Stimulated activated CD4-positive, alpha-beta T cell treated with anti-CD3 and anti-CD28 coated beads, Interleukin-12 subunit alpha, Interleukin-12 subunit beta, amount 100 ng/mL, for 24 hours (primary cell): ENCODE measurements at regions not wholly inside any gene's neighbourhood (a gene's known extent, or its start where the extent isn't known, plus 50 kb on each side); places are given as distances from the start of the nearest gene placed in this dataset.

Source experiments
- DNase-seq, 2 experiments: peaks; one replicate each; pipeline ENCODE4 v3.0.0-alpha.2; 2020; ENCODE audit warnings: low read depth in 2 of 2

DNA sequence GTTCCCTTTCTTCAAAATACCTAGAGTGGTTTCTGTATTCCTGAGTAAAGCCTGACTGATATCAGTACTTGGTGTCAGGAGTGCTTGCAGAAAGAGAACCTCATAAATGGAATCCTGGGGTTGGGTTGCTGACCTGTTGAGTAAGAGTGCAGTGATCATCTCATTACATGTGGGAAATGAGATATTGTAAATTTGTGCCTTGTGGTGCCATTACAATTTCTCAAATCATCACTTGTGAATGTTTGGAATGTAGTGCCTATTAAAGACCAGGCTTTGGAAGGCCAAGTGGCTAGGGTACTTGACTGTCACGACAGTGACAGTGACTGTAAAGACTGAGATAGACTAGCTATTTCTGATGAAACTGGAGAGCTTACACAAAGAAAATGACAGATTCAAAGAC lies 176.7 kb upstream of the CTTNBP2NL start:
- DNase-seq, result no peak

DNA sequence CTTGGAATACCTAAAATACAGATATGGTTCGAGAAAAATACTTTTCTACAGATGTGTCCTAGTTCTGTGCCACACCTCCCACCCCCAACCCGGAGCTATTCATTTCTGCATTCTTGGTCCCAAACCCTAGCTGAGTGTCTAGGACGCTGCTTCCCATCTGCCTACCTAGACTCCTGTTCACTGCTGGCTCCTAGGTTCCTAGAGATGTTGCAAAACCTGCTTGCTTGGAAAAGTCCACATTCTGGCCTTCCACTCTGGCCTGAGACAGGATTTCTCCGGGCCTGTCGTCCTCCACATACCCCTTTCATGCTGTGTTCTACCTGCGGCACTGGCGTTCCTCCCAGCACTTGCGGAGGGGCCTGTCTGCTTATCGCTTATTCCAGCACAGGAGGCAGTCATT lies 165.8 kb upstream of the CTTNBP2NL start:
- DNase-seq, result no peak

DNA sequence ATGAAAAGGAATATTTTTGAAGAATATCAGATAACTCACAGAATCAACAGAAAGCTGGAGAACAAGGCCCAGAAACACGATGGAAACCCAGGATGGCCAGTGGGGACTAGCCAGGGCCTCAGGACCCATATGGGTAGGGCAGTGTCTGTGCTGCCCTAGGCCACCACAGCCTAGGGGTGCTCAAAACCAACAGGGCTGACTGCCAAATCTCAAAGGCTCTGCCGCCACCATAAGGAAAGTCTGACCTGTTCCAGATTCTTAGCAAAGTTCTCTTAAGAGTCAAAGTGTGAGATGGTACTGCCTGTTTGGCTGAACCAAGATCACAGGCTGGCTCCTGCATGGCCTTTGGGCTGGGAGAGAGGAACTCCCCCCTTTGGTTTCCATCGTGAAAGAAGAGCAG lies 164.7 kb upstream of the CTTNBP2NL start:
- no peak for DNase-seq

DNA sequence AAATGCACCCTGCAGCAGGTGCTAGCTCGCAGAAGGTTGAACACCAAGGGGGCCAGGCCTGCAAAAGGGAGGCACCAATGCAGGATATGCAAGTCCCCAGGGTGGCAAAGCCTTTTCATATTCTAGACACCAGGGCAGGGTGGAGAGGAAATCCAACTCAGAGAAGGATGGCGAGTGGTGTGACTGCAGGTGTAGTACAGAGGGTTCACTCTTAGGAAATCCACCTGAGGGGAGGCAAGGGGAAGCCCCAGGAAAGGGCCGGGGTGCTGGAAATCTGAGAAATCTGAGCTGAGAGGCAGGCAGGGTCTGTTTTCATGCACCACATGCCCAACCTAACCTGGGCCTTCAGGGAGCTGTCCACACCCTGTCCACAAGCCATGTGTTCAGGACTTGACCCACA lies 163.2 kb upstream of the CTTNBP2NL start:
- no peak for DNase-seq

DNA sequence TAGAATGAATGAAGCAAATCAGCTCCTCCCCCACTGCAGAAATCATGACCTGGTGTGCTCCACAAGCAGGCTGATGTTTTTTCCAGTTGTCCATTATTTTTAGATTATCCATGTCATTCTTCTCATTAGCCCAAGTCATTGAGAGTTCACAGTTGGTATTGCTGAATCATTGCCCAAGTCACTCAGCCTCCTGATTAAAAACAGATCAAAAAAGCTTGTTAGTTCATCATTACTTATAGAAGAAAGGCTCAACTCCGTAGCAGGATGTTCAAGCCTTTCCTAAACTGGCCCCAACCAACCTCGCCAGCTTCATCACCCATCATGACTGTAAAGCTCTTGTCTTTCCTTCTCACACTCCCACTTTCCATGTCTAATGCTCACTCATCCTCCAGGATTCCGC lies 161.3 kb upstream of the CTTNBP2NL start:
- DNase-seq, result no peak

DNA sequence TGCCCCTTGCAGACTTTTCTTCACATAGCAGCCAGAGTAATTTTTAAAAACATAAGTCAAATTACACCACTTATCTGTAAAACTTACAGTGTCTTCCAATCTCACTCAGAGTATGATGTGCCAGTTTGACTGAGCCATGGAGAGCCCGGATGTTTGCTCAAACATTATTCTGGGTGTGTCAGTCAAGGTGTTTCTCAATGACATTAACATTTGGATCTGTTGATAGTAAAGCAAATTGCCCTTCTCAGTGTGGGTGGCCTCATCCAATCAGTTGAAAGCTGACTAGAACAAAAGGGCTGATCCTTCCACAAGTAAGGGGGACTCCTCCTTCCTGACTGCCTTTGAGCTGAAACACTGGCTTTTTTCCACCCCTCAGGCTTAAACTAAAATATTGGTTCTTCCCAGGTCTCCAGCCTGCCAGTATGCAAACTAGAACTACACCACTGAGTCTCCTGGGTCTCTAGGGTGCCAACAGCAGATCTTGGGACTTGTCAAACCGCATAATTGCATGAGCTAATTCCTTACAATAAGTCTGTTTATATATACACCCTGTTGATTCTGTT lies 157.9 kb upstream of the CTTNBP2NL start:
- no peak for DNase-seq

DNA sequence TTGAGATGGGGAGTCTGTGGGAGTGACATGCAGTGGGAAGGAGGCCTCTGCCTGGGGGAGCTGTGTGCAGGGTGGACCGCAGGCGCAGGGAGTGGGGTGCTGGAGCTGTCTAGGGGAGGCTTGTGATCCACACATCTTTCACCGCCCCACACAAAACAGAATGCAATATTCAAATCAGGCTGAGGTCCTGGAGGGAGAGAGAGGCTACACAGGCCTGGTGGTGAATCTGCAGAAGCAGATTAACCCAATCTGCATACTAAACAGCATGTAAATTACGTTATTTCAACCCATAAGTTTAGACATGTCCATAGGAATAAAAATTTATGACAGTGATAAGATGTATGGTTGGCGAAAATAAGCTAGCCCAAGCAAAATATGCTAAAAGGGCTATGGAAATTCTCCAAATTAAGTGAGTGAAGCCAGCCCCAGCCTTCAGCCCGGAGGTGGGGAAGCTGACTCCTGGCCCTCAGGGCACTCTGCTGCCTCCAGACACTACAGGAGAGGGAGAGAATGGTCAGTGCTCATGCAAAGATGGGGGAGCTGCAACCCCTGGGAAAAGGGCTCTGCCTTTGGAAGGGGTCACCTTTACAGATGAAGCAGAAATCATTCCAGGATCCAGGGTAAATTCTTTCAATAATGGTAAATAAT lies 156.2 kb upstream of the CTTNBP2NL start:
- DNase-seq, result no peak

DNA sequence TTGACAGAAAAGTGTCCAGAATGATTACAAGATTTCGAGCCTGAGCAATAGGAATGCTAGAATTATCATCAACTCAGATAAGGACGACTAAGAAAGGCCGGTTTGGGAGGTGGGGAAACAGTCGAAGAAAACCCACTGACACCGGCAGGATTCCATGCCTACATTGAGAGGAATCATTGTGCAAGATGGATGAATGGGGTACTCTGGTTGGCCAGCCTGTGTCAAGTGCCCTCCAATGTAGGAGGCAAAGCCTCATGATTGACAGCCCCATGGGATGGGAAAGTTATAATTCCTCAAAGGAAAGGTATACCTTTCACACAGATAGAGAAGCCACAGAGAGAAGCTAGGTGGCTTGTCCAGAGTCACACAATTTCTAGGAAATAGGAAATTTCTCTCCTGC lies 153.5 kb upstream of the CTTNBP2NL start:
- DNase-seq, result no peak

DNA sequence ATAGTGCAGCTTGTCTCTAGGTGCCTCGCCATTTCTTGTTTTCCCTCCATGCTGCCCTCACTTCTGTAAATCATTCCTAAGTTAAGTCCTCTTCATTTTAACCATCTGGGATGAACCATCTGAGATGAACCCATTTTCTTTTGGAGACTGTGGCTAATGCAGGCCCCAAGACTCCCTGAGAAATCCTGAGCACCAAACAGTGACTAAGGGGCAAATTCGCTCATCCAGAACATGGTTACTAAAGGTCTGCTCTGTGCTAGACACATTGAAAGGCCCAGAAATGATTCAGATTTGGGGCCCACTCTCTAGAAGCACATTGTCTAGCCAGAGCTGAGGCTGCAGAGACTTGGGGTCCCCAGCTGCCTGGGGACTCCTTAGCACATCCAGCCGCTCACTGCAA lies 151.9 kb upstream of the CTTNBP2NL start:
- no peak for DNase-seq

DNA sequence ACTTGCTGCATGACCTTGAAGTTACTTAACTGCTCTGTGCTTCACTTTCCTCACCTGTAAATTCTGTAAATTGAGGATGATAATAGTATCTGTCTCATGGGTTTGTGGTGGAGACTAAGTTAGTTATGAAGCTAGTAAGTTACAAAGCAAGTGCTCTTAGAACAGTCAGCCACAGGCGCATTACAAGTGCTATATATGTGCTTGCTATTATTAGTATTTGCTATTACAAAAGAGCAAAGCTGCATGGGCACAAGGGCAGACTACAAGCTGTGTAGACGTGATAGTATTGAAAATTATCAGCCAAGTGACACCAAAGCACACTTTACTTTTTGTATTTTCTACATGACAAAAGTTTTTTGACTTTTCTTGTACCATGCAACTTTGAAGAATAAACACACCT lies 150.9 kb upstream of the CTTNBP2NL start:
- no peak for DNase-seq

DNA sequence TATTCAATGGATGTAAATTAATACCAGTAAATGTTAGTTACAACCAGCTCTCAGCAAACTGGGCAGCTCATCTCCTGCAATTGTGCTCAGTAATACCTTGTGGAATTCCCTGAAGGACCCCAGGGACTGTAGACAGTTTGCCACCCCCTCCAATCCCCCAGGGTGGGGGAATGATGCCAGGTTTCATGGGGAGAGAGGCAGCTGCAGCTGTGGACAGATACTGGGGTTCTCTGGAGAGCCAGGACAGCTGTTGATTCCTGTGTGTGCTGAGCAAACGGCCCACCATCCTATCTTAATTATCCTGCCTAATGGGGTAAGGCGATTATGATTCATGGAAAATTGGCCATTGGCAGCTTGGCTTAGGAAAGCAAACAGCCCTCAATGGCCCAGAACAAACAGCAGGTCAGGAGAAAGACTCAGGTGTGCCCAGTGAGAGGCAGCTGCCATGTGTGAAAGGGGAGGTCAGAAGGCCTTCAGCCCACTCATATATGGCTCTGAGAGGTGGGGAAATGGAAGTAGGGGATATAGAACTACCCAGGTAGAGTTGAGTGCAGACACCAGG lies 148.9 kb upstream of the CTTNBP2NL start:
- no peak for DNase-seq

DNA sequence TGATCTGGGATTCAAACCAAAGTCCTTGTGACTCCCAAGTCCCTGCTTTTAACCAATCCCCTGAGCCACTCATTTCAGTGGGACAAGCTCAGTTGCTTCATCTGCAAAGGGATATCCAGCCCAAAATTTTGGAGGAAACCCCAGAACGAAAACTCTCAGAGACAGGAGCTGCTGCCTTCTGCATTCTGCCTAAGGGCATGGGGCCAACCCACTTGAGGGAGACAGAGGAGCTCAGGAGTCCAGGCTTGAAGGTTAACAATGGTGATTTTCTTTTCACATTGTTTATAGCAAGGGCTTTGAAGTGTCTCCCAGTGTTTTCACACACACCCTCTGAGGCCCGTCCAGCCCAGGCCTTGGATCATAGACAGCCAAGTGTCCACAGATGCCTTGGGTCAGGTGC lies 148.1 kb upstream of the CTTNBP2NL start:
- DNase-seq, result no peak

DNA sequence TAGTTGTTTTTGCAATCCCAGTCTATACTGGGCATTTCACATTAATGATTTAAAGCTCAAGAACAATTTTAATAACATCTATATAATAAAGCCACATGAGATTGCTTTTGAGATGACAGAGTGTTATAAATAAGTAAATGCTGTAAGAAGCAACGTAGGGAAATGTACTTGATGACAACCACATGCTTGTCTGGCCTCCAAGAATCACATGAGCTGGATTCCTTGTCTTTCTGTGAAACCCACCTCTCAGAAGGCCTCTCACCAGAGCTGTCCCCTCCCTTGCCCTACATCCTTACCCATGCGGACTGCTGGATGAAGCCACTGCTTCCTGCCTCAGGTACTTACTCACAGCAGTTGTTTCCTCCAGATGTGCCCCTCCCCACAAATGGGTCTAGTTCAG lies 145.1 kb upstream of the CTTNBP2NL start:
- DNase-seq, result no peak

DNA sequence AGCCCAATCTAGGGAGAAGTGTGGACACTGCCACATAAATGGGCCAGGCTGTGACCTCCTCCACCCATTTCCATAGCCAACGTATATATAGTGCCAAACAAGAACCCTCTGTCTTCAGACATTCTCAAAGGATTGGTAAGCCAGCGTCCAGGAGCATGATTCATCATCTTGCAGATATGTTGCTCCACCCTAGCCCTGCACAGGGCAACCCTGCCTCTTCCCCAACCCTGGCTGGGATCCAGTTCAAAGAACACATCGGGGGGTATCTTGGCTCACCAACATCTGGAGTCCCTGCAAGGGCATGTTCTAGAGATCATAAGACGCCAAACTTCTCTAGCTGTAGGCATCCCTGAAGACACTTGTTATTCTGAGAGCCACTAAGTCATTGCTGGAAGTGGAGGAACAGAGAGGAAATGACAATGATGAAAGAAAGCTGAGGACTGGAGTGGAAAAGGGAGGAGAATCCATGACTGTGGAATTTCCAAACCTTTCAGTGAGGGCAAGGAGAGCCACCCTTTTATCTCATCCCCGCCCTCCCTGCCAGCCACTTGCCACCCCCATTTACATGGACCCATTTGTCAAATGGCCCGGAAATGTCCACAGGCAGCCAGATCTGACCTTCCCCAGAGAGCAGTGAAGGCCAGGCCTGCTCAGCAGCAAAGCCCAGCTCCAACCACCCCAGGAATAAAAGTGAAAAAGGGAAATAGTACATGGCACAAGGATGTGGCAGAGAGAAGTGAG lies 144.1 kb upstream of the CTTNBP2NL start:
- no peak for DNase-seq

DNA sequence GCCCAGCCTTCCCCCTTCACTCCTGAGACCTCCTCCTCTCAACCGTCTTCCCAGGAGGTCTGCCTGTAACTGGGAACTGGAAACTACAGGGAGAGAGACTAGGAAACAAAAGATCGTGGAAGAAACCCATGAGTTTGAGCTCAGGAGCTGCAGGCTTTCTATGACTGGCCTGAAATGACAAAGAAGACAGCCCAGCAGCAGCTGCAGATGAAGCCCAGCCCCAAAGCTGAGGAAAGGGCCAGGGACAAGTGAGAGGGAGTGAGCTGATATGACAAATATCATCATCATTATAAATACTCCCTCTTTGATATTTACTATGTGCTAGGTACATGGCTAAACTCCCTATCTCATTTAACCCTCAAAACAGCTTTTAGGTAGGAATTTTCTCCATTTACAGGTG lies 142.6 kb upstream of the CTTNBP2NL start:
- DNase-seq, result no peak

DNA sequence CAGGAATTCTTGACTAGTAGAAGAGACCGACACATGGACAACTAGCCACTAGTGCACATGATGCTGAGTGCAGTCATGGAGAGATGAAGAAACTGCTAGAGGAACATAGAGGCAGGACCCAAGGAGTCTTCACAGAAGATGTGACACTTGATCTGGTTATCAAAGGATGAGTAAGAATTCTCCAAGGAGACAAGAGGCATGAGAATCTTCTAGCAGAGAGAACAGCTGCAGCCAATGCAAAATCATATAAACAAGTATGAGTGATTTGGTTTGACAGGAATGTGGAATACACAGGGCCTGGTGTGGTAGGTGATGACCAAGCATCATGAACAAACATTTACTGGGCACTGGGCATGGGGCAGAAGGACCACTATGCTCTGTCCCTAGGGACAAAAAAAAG lies 140.9 kb upstream of the CTTNBP2NL start:
- no peak for DNase-seq

DNA sequence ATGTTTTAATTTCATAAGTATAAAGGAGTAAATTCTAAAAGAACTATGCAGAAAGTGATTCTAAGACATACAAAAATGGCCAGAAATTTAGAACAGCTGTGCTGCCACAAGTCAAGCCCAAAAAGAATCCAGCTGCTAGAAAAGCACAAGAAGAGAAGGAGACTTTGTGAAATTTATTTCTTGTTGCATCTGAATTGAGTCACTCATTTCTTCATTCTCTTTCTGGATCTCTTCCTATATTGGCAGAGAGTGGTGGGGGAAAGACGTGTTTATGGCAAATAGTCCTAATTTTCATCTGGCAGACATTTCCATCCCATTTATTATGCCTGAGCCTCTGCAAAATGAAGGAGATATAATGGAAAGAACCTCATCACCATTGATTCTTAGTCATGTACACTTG lies 139.6 kb upstream of the CTTNBP2NL start:
- DNase-seq, result no peak

DNA sequence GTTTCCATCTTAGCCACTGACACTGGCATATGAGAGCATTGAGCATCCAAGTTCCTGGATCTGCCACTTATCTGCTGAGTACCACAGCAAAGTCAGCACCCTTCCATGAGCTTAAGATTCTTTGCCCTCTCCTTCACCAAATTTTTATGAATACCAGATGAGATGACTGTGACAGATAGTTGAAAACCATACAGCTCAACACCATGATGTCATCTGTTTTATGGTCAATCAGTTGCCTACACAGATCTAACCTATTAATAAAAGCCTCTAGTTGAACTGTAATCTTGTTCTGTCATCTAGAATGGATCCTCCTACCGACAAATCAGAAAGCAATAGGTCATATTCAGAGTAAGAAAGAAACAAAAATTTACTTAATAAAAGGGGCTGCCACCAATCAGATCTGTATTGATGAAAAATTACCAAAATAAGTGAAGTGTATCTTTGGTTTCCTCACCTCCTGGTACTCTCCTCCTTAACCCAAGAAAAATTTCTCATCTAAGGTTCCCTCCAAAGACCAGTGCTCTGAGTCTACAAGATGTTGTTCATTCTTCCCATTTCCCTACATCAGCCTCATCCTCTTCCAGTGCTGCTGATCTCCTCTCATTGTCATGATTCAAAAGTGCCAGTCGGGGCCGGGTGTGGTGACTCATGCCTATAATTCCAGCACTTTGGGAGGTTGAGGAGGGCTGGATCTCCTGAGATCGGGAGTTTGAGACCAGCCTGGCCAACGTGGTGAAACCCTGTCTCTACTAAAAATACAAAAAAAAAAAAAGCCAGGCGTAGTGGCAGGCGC lies 138.8 kb upstream of the CTTNBP2NL start:
- DNase-seq, result no peak

DNA sequence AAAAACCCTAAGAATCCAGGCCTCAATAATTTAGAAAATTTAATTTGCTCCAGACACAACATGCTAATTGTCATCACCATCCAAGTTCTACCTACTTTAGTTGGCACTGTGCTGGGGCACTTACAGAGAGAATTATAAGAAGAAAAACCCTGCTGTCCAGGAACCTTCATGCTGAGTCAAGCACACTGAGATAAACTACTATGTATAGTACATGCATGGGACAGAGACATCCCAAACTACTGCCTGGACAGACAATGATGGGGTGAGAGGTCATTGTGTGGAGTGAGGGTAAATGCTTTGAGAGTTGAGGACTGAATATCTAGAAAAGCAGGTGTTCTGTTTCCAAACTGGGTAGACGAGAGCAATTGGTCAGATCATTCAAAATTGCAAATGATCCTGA lies 135.3 kb upstream of the CTTNBP2NL start:
- no peak for DNase-seq

DNA sequence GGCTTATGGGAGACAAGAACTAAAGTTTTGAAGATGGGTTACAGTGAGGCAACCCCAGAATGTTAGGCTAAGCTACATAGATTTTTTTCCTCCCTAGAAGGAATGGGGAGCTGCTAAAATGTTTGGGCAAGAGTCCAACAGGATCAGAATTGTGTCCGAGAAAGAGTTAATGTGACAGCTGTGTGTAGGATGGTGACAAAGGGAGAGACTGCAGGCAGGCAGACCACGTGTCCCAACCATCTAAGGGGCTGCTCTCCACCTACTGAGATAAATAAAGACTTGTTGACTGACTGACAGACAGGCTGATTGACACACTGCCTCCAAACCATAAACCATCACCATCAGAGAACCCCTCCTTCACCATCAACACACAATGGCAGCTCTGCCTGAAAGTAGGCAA lies 133.7 kb upstream of the CTTNBP2NL start:
- DNase-seq, result no peak

DNA sequence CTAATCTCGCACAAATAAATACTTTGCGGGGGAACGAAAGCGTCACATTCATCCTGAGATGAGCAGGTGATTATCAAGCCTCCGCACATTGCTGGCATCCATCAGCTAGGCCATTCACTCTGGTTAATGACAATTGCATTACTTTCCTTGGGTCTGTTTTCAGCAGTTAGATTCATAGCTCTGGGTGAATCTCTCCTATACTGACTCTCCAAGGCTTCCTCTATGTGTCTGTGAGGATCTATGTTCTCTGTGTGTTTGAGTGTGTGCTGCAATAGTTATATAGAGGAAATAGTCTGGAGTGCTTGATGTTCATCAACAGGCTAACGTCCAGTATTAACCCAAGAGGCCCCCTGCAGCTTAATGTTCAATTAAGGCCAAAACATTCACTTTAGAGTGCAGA lies 133.0 kb upstream of the CTTNBP2NL start:
- no peak for DNase-seq

DNA sequence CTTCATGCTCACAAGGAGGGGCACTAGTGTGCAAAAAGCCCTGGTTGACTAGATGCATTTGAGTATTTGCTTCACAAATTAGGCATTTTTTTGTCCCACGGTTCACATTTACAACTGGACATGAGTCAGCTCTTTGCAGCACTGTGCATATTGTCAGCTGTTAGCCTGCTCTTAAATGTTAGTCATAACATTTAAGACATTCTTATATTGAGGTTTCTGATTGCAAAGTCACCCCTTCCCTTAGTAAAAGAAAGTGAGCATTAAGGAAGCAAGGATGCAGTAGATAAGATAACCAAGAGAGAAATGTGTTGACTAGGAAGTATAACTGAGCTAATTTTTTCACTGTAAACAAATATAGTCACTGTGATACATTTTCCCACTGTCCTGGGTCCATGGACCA lies 132.6 kb upstream of the CTTNBP2NL start:
- no peak for DNase-seq
